ENCODE measurements at regions not wholly inside any gene's neighbourhood (a gene's known extent, or its start where the extent isn't known, plus 50 kb on each side); places are given as distances from the start of the nearest gene placed in this dataset.

DNA sequence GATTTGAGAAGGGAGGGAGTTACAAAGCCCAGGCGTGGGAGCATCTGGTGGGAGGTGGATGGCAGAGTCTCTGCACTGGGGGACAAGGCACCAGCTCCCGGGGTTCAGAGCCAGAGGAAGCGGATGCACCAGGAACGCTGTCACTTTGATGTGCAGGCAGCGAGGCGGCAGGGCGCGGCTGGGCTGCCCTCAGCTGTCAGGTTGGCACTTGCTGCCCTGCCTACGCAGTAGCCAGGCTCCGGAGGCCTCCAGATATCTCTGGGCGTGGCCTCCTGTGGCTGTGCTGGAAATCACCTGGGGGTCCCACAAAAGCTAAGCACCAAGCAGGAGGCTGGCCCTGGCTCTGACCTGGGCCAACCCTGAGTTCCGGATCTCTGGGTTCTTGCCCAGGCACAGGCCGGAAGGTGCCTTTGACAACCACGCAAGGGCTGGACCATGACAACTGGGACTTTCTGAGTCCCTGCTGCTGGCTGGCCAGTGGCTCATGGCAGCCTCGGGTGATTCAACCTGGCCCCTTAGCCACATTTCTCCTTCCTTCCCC, 62.1 kb upstream of the MAP1LC3B2 start:
- H3K4me3 ChIP-seq (ENCODE audit: low read depth, low read length): no peak overlapping the region
- TF ChIP-seq, protein P1, sequence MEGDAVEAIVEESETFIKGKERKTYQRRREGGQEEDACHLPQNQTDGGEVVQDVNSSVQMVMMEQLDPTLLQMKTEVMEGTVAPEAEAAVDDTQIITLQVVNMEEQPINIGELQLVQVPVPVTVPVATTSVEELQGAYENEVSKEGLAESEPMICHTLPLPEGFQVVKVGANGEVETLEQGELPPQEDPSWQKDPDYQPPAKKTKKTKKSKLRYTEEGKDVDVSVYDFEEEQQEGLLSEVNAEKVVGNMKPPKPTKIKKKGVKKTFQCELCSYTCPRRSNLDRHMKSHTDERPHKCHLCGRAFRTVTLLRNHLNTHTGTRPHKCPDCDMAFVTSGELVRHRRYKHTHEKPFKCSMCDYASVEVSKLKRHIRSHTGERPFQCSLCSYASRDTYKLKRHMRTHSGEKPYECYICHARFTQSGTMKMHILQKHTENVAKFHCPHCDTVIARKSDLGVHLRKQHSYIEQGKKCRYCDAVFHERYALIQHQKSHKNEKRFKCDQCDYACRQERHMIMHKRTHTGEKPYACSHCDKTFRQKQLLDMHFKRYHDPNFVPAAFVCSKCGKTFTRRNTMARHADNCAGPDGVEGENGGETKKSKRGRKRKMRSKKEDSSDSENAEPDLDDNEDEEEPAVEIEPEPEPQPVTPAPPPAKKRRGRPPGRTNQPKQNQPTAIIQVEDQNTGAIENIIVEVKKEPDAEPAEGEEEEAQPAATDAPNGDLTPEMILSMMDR (IDR thresholded peaks at IDR 0.05; ENCODE audit: borderline replicate concordance, insufficient read depth, low read depth, low read length): no peak

- H3K4me3 ChIP-seq (ENCODE audit: low read depth, low read length): no peak overlapping the region
- TF ChIP-seq, protein P1 (IDR thresholded peaks at IDR 0.05; ENCODE audit: borderline replicate concordance, insufficient read depth, low read depth, low read length): no peak
These were observed 60.7 kb upstream of the MAP1LC3B2 start for GRCh38 chr12:116498471-116498870.

GRCh38 chr12:116502141-116502725, 56.9 kb upstream of the MAP1LC3B2 start:
- no peak overlapping the region for H3K4me3 ChIP-seq (ENCODE audit: low read depth, low read length)
- TF ChIP-seq, protein P1 (IDR thresholded peaks at IDR 0.05; ENCODE audit: borderline replicate concordance, insufficient read depth, low read depth, low read length): no peak

GRCh38 chr12:116502989-116503496, 56.1 kb upstream of the MAP1LC3B2 start:
- no peak overlapping the region for H3K4me3 ChIP-seq (ENCODE audit: low read depth, low read length)
- TF ChIP-seq, protein P1 (IDR thresholded peaks at IDR 0.05; ENCODE audit: borderline replicate concordance, insufficient read depth, low read depth, low read length): no peak

DNA sequence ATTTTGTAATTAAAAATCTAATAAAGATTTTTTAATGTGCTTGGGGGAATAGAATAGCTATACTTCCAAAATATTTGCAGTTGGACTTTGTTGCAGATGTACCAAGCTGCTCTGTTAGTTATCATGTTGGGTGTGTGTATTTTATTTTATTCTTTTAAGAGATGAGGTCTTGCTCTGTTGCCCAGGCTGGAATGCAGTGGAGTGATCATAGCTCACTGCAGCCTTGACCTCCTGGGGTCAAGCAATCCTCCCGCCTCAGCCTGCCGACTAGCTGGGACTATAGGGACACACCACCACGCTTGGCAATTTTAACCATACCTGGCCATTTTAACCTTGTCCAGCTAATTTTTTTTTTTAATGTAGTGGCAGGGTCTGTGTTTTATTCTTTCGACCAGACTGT, 54.7 kb upstream of the MAP1LC3B2 start:
- no peak overlapping the region for H3K4me3 ChIP-seq (ENCODE audit: low read depth, low read length)
- TF ChIP-seq, protein P1 (IDR thresholded peaks at IDR 0.05; ENCODE audit: borderline replicate concordance, insufficient read depth, low read depth, low read length): no peak

- TF ChIP-seq, protein P1 (IDR thresholded peaks at IDR 0.05; ENCODE audit: borderline replicate concordance, insufficient read depth, low read depth, low read length): no peak
- H3K4me3 ChIP-seq (ENCODE audit: low read depth, low read length): no peak overlapping the region
These were observed 52.5 kb upstream of the MAP1LC3B2 start for GRCh38 chr12:116506697-116507064.

Measured in GM12875 (cell line).